DND-41 (cell line): ENCODE measurements at regions not wholly inside any gene's neighbourhood (a gene's known extent, or its start where the extent isn't known, plus 50 kb on each side); places are given as distances from the start of the nearest gene placed in this dataset.

Experiments
- ATAC-seq: fragments of 200-7000 bp; cut with Tn5 transposase; 3 replicates; pipeline ENCODE4 v1.9.1; 2021; ENCODE audit warnings: low read depth; ENCODE audit not compliant: insufficient read depth
- DNase-seq: peaks from one replicate; pipeline ENCODE4 v3.0.0-alpha.2; 2020
- H2AFZ ChIP-seq: 2 replicates; pipeline ENCODE4 v1.6.0; 2012; ENCODE audit warnings: low read depth, low read length
- H3K27ac ChIP-seq: 2 replicates; pipeline ENCODE4 v1.5.1; 2012; ENCODE audit warnings: low read length, inconsistent platforms
- H3K27me3 ChIP-seq: fragments of 200-600 bp; sonication (generic); 2 replicates; pipeline ENCODE4 v1.6.0; 2012; ENCODE audit warnings: low read length, mild to moderate bottlenecking, inconsistent platforms; ENCODE audit not compliant: insufficient read depth, poor library complexity
- H3K36me3 ChIP-seq: 2 replicates; pipeline ENCODE4 v1.5.1; 2012; ENCODE audit warnings: low read length, inconsistent platforms; ENCODE audit not compliant: insufficient read depth
- H3K4me1 ChIP-seq: 2 replicates; pipeline ENCODE4 v1.5.1; 2012; ENCODE audit warnings: mild to moderate bottlenecking, low read length; ENCODE audit not compliant: insufficient read depth
- H3K4me2 ChIP-seq: 2 replicates; pipeline ENCODE4 v1.6.0; 2012; ENCODE audit warnings: mild to moderate bottlenecking, moderate library complexity, low read length, inconsistent platforms; ENCODE audit not compliant: insufficient read depth
- H3K4me3 ChIP-seq, 2 experiments: fragments of 200-600 bp in 1 of 2; shearing (Covaris generic) in 1 of 2; 2 replicates each; pipeline ENCODE4 v1.5.1; 2012 to 2016; ENCODE audit warnings: inconsistent platforms in 2 of 2, low read length in 2 of 2, mild to moderate bottlenecking in 2 of 2, low read depth in 1 of 2, moderate library complexity in 1 of 2
- H3K79me2 ChIP-seq: 2 replicates; pipeline ENCODE4 v1.6.0; 2012; ENCODE audit warnings: low read length, inconsistent platforms; ENCODE audit not compliant: insufficient read depth
- H3K9ac ChIP-seq: 2 replicates; pipeline ENCODE4 v1.6.0; 2012; ENCODE audit warnings: low read depth, mild to moderate bottlenecking, inconsistent platforms, low read length, moderate library complexity
- H3K9me3 ChIP-seq: 2 replicates; pipeline ENCODE4 v1.5.1; 2012; ENCODE audit warnings: low read length, moderate library complexity, mild to moderate bottlenecking, inconsistent platforms; ENCODE audit not compliant: insufficient read depth, severe bottlenecking
- H4K20me1 ChIP-seq: 2 replicates; pipeline ENCODE4 v1.6.0; 2012; ENCODE audit warnings: low read length; ENCODE audit not compliant: insufficient read depth
- EZH2 ChIP-seq: IDR thresholded peaks from 3 replicates; pipeline ENCODE4 v1.6.1; 2012; ENCODE audit warnings: borderline replicate concordance, low read depth, mild to moderate bottlenecking, moderate library complexity, low read length, inconsistent platforms; ENCODE audit not compliant: severe bottlenecking
- TF ChIP-seq, protein P1 (sequence below): IDR thresholded peaks from 2 replicates; pipeline ENCODE4 v1.5.1; 2012; ENCODE audit warnings: borderline replicate concordance, low read length, moderate library complexity, mild to moderate bottlenecking; ENCODE audit not compliant: poor library complexity, severe bottlenecking; ENCODE audit errors: extremely low read depth

DNA sequence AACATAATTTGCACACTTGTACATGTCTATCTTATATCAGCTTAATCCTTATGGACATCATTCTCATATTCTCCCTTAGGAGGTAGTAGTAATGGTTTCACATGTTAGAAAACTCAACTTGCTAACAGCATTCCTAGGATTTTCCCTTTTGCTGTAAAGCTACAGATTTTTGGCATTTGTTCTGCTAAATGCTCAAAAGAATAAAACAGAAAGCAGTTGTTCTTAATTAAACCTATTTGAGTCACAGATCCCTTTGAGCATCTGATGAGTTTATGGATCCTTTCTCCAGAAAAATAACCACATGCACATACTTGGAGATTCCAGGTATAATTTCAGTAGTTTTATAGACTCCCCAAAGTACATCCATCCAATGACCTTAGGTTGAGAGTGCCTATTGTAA is 122.9 kb upstream of the BET1 start:
- no peaks in the 10 kb centered on the region for H3K9me3 ChIP-seq
- no peaks in the 10 kb centered on the region for H3K4me1 ChIP-seq
- H3K27me3 ChIP-seq, result peaks cover 4% of the 10 kb centered on the region
- TF ChIP-seq, protein P1, sequence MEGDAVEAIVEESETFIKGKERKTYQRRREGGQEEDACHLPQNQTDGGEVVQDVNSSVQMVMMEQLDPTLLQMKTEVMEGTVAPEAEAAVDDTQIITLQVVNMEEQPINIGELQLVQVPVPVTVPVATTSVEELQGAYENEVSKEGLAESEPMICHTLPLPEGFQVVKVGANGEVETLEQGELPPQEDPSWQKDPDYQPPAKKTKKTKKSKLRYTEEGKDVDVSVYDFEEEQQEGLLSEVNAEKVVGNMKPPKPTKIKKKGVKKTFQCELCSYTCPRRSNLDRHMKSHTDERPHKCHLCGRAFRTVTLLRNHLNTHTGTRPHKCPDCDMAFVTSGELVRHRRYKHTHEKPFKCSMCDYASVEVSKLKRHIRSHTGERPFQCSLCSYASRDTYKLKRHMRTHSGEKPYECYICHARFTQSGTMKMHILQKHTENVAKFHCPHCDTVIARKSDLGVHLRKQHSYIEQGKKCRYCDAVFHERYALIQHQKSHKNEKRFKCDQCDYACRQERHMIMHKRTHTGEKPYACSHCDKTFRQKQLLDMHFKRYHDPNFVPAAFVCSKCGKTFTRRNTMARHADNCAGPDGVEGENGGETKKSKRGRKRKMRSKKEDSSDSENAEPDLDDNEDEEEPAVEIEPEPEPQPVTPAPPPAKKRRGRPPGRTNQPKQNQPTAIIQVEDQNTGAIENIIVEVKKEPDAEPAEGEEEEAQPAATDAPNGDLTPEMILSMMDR, result no peak
- no peak for TF ChIP-seq EZH2
- H3K36me3 ChIP-seq, result no peaks in the 10 kb centered on the region
- no peaks in the 10 kb centered on the region for H4K20me1 ChIP-seq
- H2AFZ ChIP-seq, result no peak overlapping the region
- H3K79me2 ChIP-seq, result no peaks in the 10 kb centered on the region
- H3K27ac ChIP-seq, result no peak overlapping the region
- no peak overlapping the region for H3K4me2 ChIP-seq
- DNase-seq (no peak), ATAC-seq (no peak)
- H3K9ac ChIP-seq, result no peak overlapping the region
- H3K4me3 ChIP-seq, result no peak overlapping the region

DNA sequence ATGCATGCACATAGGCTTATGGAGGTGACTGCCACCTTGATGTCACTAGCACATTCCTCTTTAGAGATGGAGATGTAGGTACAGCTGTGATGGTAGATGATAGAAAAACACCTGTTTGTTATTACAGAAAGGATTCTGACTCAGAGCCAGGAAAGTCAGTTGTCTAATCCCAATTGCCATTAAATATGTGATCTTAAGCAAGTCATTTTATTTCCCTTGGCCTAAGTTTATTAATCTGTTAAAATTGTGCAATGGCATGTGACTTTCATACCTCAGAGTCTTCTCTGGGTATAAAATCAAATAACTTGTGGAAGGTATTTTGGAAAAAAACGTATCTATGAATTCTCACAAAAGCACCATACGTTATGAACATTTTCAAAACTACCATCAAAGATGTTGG is 123.9 kb upstream of the BET1 start:
- ATAC-seq (no peak), DNase-seq (no peak)
- H3K4me3 ChIP-seq, result no peak overlapping the region
- H3K79me2 ChIP-seq, result no peaks in the 10 kb centered on the region
- no peak overlapping the region for H2AFZ ChIP-seq
- peaks cover 4% of the 10 kb centered on the region for H3K27me3 ChIP-seq
- H3K9me3 ChIP-seq, result no peaks in the 10 kb centered on the region
- no peak for TF ChIP-seq EZH2
- TF ChIP-seq, protein P1, result no peak
- no peak overlapping the region for H3K4me2 ChIP-seq
- no peak overlapping the region for H3K9ac ChIP-seq
- no peaks in the 10 kb centered on the region for H3K4me1 ChIP-seq
- no peaks in the 10 kb centered on the region for H3K36me3 ChIP-seq
- no peak overlapping the region for H3K27ac ChIP-seq
- no peaks in the 10 kb centered on the region for H4K20me1 ChIP-seq

DNA sequence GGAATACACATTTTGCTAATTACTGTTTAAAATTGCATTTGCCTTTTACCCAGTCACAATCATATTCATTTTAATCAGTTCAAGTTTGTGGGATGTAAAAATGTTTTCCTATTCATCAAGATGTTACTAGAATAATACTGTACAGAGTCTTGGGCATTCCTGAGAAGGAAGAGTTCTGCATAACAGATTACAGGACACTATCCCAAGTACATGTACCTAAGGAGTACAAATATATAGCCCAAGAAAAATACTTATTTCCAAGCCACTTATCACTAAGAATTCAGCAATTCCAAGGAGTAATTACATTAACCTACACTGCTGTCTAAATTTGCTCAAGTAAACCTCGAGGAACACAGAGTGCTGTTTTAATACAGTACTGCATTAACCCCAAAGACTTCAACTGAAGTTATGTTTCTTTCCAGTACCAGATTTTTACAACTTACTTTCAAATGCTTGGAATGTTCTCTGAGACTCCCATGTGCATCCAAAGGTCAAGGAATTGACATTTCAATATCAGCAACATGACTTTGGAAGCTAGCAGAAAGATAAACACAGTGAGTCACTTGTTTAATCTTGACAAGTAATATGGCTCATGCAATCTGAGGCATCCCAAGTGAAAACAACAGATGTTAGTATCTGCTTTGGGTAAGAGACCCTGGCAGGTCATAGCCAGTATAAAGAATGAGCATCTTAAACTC is 125.4 kb upstream of the BET1 start:
- no peak overlapping the region for H3K9ac ChIP-seq
- H2AFZ ChIP-seq, result no peak overlapping the region
- H3K27me3 ChIP-seq, result no peaks in the 10 kb centered on the region
- H4K20me1 ChIP-seq, result no peaks in the 10 kb centered on the region
- H3K27ac ChIP-seq, result no peak overlapping the region
- no peaks in the 10 kb centered on the region for H3K79me2 ChIP-seq
- no peaks in the 10 kb centered on the region for H3K9me3 ChIP-seq
- TF ChIP-seq, protein P1, result no peak
- no peak for TF ChIP-seq EZH2
- H3K4me2 ChIP-seq, result no peak overlapping the region
- no peaks in the 10 kb centered on the region for H3K4me1 ChIP-seq
- ATAC-seq, result no peak
- H3K36me3 ChIP-seq, result no peaks in the 10 kb centered on the region
- DNase-seq, result no peak
- no peak overlapping the region for H3K4me3 ChIP-seq
